HCT116 (cell line): ENCODE measurements at regions not wholly inside any gene's neighbourhood (a gene's known extent, or its start where the extent isn't known, plus 50 kb on each side); places are given as distances from the start of the nearest gene placed in this dataset.

ENCODE experiments used
- ATAC-seq: fragments of 200-7000 bp; cut with Tn5 transposase; 2 replicates; pipeline ENCODE4 v1.9.1; 2020; ENCODE audit warnings: mild to moderate bottlenecking, moderate library complexity
- BruUV-seq: library from RNA; stranded (reverse); fragments of 400-500 nt; replicated peaks from 2 replicates; lab custom pipeline; 2021; lab: Mats Ljungman, UMichigan
- CTCF ChIA-PET: fragments of 300-600 bp; sonication (Branson Sonifier 250); formaldehyde crosslinking; loops from one replicate; lab custom pipeline; 2021; ENCODE audit warnings: antibody characterized with exemption; lab: Charles Lee
- POLR2A ChIA-PET: fragments of 300-600, 350-600 bp; sonication (Branson Sonifier 250); formaldehyde crosslinking; loops from one replicate; lab custom pipeline; 2021; ENCODE audit warnings: antibody characterized with exemption; lab: Charles Lee
- RAD21 ChIA-PET, 2 experiments: fragments of 300-600 bp; sonication (Branson Sonifier 250); formaldehyde crosslinking; loops; one replicate each; lab custom pipeline; 2023; ENCODE audit warnings: low total read pairs in 2 of 2; ENCODE audit not compliant: uncharacterized antibody in 2 of 2, unreplicated experiment in 2 of 2, low non-redundant PET in 1 of 2; lab: Charles Lee
- DNase-seq: peaks from one replicate; pipeline ENCODE4 v3.0.0-alpha.2; 2010; ENCODE audit warnings: low read depth, low spot score
- H2AFZ ChIP-seq: fragments of 200-600 bp; shearing (Covaris generic), sonication (generic); 2 replicates; pipeline ENCODE4 v1.6.1; 2017; ENCODE audit warnings: low read depth, mixed run types, mixed read lengths, antibody characterized with exemption, low read length; ENCODE audit not compliant: poor library complexity, severe bottlenecking
- H3K27ac ChIP-seq: 2 replicates; pipeline ENCODE4 v1.5.1; 2012; ENCODE audit warnings: low read depth, low read length
- H3K27me3 ChIP-seq: fragments of 200-600 bp; sonication (generic); 2 replicates; pipeline ENCODE4 v1.6.1; 2016; ENCODE audit warnings: mixed run types, low read length, mixed read lengths; ENCODE audit not compliant: insufficient read depth
- H3K36me3 ChIP-seq, 2 experiments: fragments of 200-500 bp in 1 of 2; fragments of 200-600 bp in 1 of 2; sonication (Bioruptor generic) in 1 of 2; sonication (generic) in 1 of 2; 2 replicates each; pipeline versions ENCODE4 v1.5.1 to v1.6.1; 2014 to 2016; ENCODE audit warnings: low read length in 2 of 2, inconsistent platforms in 1 of 2, mixed read lengths in 1 of 2, mixed run types in 1 of 2; ENCODE audit not compliant: insufficient read depth in 2 of 2, control insufficient read depth in 1 of 2
- H3K4me1 ChIP-seq, 2 experiments: fragments of 200-600 bp in 1 of 2; sonication (generic) in 1 of 2; 2 replicates each; pipeline versions ENCODE4 v1.5.1 to v1.6.1; 2012 to 2017; ENCODE audit warnings: low read length in 2 of 2, inconsistent platforms in 1 of 2, mild to moderate bottlenecking in 1 of 2, mixed read lengths in 1 of 2, mixed run types in 1 of 2, moderate library complexity in 1 of 2; ENCODE audit not compliant: insufficient read depth in 2 of 2, control insufficient read depth in 1 of 2
- H3K4me2 ChIP-seq: fragments of 200-600 bp; sonication (generic); 2 replicates; pipeline ENCODE4 v1.6.1; 2017; ENCODE audit warnings: mixed run types, low read length, mixed read lengths
- H3K4me3 ChIP-seq, 2 experiments: fragments of 200-600 bp in 1 of 2; sonication (generic) in 1 of 2; replicated peaks in 1 of 2; 2 replicates each; pipeline ENCODE4 v1.5.1; 2011 to 2016; ENCODE audit warnings: low read length in 2 of 2, control low read depth in 1 of 2, low read depth in 1 of 2, mild to moderate bottlenecking in 1 of 2, mixed read lengths in 1 of 2, mixed run types in 1 of 2
- H3K79me2 ChIP-seq: fragments of 200-600 bp; sonication (generic); 2 replicates; pipeline ENCODE4 v1.6.1; 2017; ENCODE audit warnings: mild to moderate bottlenecking, mixed run types, low read length, moderate library complexity, mixed read lengths; ENCODE audit not compliant: insufficient read depth
- H3K9ac ChIP-seq: fragments of 200-600 bp; sonication (generic); 2 replicates; pipeline ENCODE4 v1.6.1; 2016; ENCODE audit warnings: low read length, mixed read lengths
- H3K9me2 ChIP-seq: fragments of 200-600 bp; sonication (generic), shearing (Covaris generic); 2 replicates; pipeline ENCODE4 v1.6.1; 2017; ENCODE audit warnings: mixed run types, mild to moderate bottlenecking, moderate library complexity; ENCODE audit not compliant: insufficient read depth
- H3K9me3 ChIP-seq, 2 experiments: fragments of 200-500 bp in 1 of 2; fragments of 200-600 bp in 1 of 2; sonication (Bioruptor generic) in 1 of 2; sonication (generic) in 1 of 2; 2 replicates each; pipeline ENCODE4 v1.6.1; 2014 to 2017; ENCODE audit warnings: low read length in 2 of 2, mixed read lengths in 2 of 2, inconsistent platforms in 1 of 2, low read depth in 1 of 2, mild to moderate bottlenecking in 1 of 2, mixed run types in 1 of 2, moderate library complexity in 1 of 2; ENCODE audit not compliant: control insufficient read depth in 1 of 2, insufficient read depth in 1 of 2
- H4K20me1 ChIP-seq: fragments of 200-600 bp; sonication (generic), shearing (Covaris generic); 2 replicates; pipeline ENCODE4 v1.6.1; 2017; ENCODE audit warnings: mixed run types, mild to moderate bottlenecking, moderate library complexity; ENCODE audit not compliant: insufficient read depth
- CEBPB ChIP-seq: IDR thresholded peaks from 2 replicates; pipeline ENCODE4 v1.6.1; 2012; ENCODE audit warnings: low read depth
- EGR1 ChIP-seq: IDR thresholded peaks from 2 replicates; pipeline ENCODE4 v1.6.1; 2012; ENCODE audit warnings: low read depth
- ELF1 ChIP-seq: IDR thresholded peaks from 2 replicates; pipeline ENCODE4 v1.6.1; 2012; ENCODE audit warnings: low read depth, borderline replicate concordance
- EZH2phosphoT487 ChIP-seq: fragments of 200-600 bp; IDR thresholded peaks from 2 replicates; pipeline ENCODE4 v1.6.1; 2018; ENCODE audit warnings: antibody characterized with exemption, borderline replicate concordance
- FOSL1 ChIP-seq: IDR thresholded peaks from 2 replicates; pipeline ENCODE4 v1.6.1; 2012; ENCODE audit warnings: low read depth
- POLR2A ChIP-seq: IDR thresholded peaks from 2 replicates; pipeline ENCODE4 v1.7.0; 2011; ENCODE audit warnings: borderline replicate concordance; ENCODE audit not compliant: insufficient read depth, insufficient read length; ENCODE audit errors: extremely low read depth
- SIN3A ChIP-seq: IDR thresholded peaks from 2 replicates; pipeline ENCODE4 v1.6.1; 2012; ENCODE audit warnings: low read depth
- TCF7L2 ChIP-seq: IDR thresholded peaks from 2 replicates; pipeline ENCODE4 v1.7.0; 2011; ENCODE audit warnings: borderline replicate concordance, inconsistent platforms; ENCODE audit not compliant: insufficient read depth, insufficient read length; ENCODE audit errors: extremely low read depth
- ZNF274 ChIP-seq: fragments of 200-500 bp; sonication (Bioruptor generic); IDR thresholded peaks from 2 replicates; pipeline ENCODE4 v1.6.1; 2014; ENCODE audit warnings: mild to moderate bottlenecking, low read depth, low read length, inconsistent platforms
- intact Hi-C: fragments of 100-400 bp; cut with micrococcal nuclease; formaldehyde crosslinking; loops from 2 replicates; pipeline ENCODE4 v1.10.0; 2022
- TF ChIP-seq, protein P1 (sequence below): IDR thresholded peaks from 2 replicates; pipeline ENCODE4 v1.6.1; 2011; ENCODE audit warnings: mild to moderate bottlenecking, low read length, moderate library complexity; ENCODE audit not compliant: insufficient replicate concordance; ENCODE audit errors: extremely low read depth

DNA sequence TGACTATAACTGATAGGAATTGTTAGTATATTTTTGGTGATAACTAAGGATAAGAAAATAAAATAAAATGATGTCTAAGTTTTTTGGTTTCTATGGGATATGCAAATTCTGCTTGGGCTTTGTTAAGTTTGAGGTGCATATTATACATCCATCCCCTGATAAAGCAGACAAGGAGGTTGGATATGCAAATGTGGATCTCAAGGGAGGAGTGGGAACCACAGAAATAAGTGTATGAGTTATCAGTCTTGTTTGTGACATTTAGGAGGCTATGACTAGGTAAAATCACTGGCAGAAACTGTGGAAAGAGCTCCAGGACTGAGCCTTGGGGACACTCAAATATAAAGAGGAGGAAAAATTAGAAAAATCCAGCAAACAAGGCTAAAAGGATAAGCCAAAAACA is 719.4 kb downstream of the RERGL start:
- RAD21 ChIA-PET, result no interaction called here
- no peak for DNase-seq
- Histone ChIP-seq H3K27me3 (no peaks in the 10 kb centered on the region), H4K20me1 (no peaks in the 10 kb centered on the region), H3K9me2 (no peaks in the 10 kb centered on the region), H3K79me2 (no peaks in the 10 kb centered on the region), H3K4me3 (no peak overlapping the region), H3K9me3 (0 out of 4 replicates have a peak, but pooled peaks cover 0 to 4% of the 10 kb centered on the region in 2 experiments), H3K4me1 (no peaks in the 10 kb centered on the region), H3K27ac (no peak overlapping the region), H2AFZ (no peak overlapping the region), H3K36me3 (no peaks in the 10 kb centered on the region), H3K4me2 (no peak overlapping the region), H3K9ac (no peak overlapping the region)
- no TSS peak for BruUV-seq
- TF ChIP-seq SIN3A (no peak), EZH2phosphoT487 (no peak), EGR1 (no peak), CEBPB (no peak), POLR2A (no peak), TCF7L2 (no peak), ELF1 (no peak), FOSL1 (no peak), ZNF274 (no peak)
- TF ChIP-seq, protein P1, sequence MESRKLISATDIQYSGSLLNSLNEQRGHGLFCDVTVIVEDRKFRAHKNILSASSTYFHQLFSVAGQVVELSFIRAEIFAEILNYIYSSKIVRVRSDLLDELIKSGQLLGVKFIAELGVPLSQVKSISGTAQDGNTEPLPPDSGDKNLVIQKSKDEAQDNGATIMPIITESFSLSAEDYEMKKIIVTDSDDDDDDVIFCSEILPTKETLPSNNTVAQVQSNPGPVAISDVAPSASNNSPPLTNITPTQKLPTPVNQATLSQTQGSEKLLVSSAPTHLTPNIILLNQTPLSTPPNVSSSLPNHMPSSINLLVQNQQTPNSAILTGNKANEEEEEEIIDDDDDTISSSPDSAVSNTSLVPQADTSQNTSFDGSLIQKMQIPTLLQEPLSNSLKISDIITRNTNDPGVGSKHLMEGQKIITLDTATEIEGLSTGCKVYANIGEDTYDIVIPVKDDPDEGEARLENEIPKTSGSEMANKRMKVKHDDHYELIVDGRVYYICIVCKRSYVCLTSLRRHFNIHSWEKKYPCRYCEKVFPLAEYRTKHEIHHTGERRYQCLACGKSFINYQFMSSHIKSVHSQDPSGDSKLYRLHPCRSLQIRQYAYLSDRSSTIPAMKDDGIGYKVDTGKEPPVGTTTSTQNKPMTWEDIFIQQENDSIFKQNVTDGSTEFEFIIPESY, result no peak
- intact Hi-C loops, result no loop called here
- CTCF ChIA-PET, result no interaction called here
- POLR2A ChIA-PET, result no interaction called here
- no peak for ATAC-seq
